KMS-11 (cell line): ENCODE measurements at regions not wholly inside any gene's neighbourhood (a gene's known extent, or its start where the extent isn't known, plus 50 kb on each side); places are given as distances from the start of the nearest gene placed in this dataset.

Experiments used
- H2AFZ ChIP-seq: fragments of 200-600 bp; sonication (generic); 2 replicates; pipeline ENCODE4 v1.6.1; 2016; ENCODE audit warnings: antibody characterized with exemption, mixed run types, low read depth
- H3K27ac ChIP-seq: fragments of 200-600 bp; sonication (generic); 2 replicates; pipeline ENCODE4 v1.6.1; 2016; ENCODE audit warnings: mild to moderate bottlenecking, mixed run types
- H3K27me3 ChIP-seq: fragments of 200-600 bp; sonication (generic); 2 replicates; pipeline ENCODE4 v1.6.1; 2017; ENCODE audit warnings: mild to moderate bottlenecking, low read depth, mixed run types, moderate library complexity; ENCODE audit not compliant: insufficient read depth
- H3K36me3 ChIP-seq: fragments of 200-600 bp; sonication (generic); 2 replicates; pipeline ENCODE4 v1.6.1; 2017; ENCODE audit warnings: mild to moderate bottlenecking, mixed run types; ENCODE audit not compliant: insufficient read depth
- H3K4me1 ChIP-seq: fragments of 200-600 bp; sonication (generic); 2 replicates; pipeline ENCODE4 v1.6.1; 2016; ENCODE audit warnings: mild to moderate bottlenecking, low read depth, mixed run types; ENCODE audit not compliant: poor library complexity, severe bottlenecking
- H3K4me2 ChIP-seq: fragments of 200-600 bp; sonication (generic); 2 replicates; pipeline ENCODE4 v1.7.0; 2016; ENCODE audit warnings: mild to moderate bottlenecking, mixed run types
- H3K4me3 ChIP-seq: fragments of 200-600 bp; sonication (generic); IDR thresholded peaks from 2 replicates; pipeline ENCODE4 v1.6.1; 2017; ENCODE audit warnings: low read depth, low read length, mixed read lengths; ENCODE audit not compliant: insufficient read depth
- H3K79me2 ChIP-seq: fragments of 200-600 bp; sonication (generic); 2 replicates; pipeline ENCODE4 v1.6.1; 2016; ENCODE audit warnings: low read depth, mixed run types; ENCODE audit not compliant: insufficient read depth
- H3K9ac ChIP-seq: fragments of 200-600 bp; sonication (generic); 2 replicates; pipeline ENCODE4 v1.6.1; 2016; ENCODE audit warnings: mild to moderate bottlenecking, mixed run types
- H4K20me1 ChIP-seq: fragments of 200-600 bp; sonication (generic); 2 replicates; pipeline ENCODE4 v1.6.1; 2016; ENCODE audit warnings: mild to moderate bottlenecking, mixed run types; ENCODE audit not compliant: insufficient read depth
- CTCF ChIP-seq: fragments of 200-600 bp; sonication (generic); conservative IDR thresholded peaks from 2 replicates; pipeline ENCODE4 v1.6.1; 2017; ENCODE audit warnings: low read depth, mild to moderate bottlenecking, antibody characterized with exemption, low read length, moderate library complexity, mixed read lengths

DNA sequence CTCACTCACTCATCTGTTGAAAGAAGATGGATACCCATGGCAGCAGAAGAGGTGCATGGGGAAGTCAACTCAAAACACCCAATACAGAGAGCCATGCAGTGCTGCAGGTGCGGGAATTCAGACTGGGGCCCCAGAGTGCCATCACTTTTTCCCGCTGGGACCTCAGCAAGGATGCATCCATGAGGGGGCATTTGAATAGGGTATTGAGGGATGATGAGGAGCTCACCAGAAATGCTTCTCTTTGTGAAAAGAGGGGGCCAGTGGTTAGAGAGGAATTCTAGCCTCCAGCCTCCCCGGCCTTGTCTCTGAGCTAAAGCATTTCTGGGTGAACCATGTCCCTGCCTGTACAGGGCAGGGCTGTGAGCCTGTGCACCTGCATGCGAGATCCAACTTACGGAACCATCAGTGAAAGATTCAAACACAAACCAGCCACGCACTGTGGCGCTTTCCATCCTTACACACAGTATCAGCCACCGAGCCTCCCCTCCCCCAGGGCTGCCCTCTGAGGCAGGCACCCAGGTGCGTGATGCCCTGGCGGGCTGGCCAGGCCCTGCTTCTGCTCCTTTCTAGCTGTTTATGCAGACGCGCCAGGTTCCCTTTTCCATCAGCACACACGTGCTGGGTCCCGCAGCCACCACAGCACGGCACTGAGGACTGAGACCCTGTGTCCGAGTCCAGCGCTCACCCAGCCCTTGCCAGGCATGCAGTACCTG, 1177.2 kb downstream of the BRD1 start:
- Histone ChIP-seq H3K4me3 (no peak overlapping the region), H3K27me3 (no peaks in the 10 kb centered on the region), H3K4me1 (no peaks in the 10 kb centered on the region), H3K27ac (no peak overlapping the region), H3K9ac (no peak overlapping the region), H2AFZ (no peak overlapping the region), H3K79me2 (no peaks in the 10 kb centered on the region), H4K20me1 (no peaks in the 10 kb centered on the region), H3K36me3 (no peaks in the 10 kb centered on the region), H3K4me2 (no peak overlapping the region)
- no peak for TF ChIP-seq CTCF

DNA sequence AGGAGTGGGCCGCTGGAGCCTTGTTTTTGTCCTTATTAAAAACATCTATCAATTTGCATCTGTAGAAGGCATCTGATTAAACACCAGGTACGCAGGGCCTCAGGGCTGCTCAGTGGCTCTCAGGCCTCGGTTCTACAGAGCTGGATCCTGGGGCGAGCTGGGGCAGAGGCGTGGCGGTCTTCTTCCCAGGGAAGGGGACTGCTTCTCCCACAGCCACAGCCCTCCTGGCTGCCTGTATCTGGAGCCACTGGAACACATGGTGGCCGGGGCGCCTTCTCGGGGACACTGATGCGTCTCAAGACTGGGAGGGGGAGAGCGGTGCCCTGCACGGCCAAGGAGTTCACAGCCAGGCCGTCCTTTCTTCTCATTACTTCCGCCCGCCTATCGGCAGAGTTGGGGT, 1178.2 kb downstream of the BRD1 start:
- Histone ChIP-seq H3K4me1 (no peaks in the 10 kb centered on the region), H3K79me2 (no peaks in the 10 kb centered on the region)

GRCh38 chr22:48649031-48649430, 1178.6 kb downstream of the BRD1 start:
- H3K27ac ChIP-seq: no peak overlapping the region
- no peak overlapping the region for H3K9ac ChIP-seq
- no peak overlapping the region for H3K4me3 ChIP-seq
- no peak overlapping the region for H2AFZ ChIP-seq
- no peak for TF ChIP-seq CTCF
- H3K36me3 ChIP-seq: no peaks in the 10 kb centered on the region
- no peaks in the 10 kb centered on the region for H4K20me1 ChIP-seq
- no peaks in the 10 kb centered on the region for H3K27me3 ChIP-seq
- H3K79me2 ChIP-seq: no peaks in the 10 kb centered on the region
- H3K4me2 ChIP-seq: no peak overlapping the region
- H3K4me1 ChIP-seq: no peaks in the 10 kb centered on the region

More for the DNA sequence above, 1178.2 kb downstream of the BRD1 start:
- Histone ChIP-seq H3K9ac (no peak overlapping the region), H3K27ac (no peak overlapping the region), H3K27me3 (no peaks in the 10 kb centered on the region), H3K36me3 (no peaks in the 10 kb centered on the region), H2AFZ (no peak overlapping the region), H3K4me2 (no peak overlapping the region), H4K20me1 (no peaks in the 10 kb centered on the region), H3K4me3 (no peak overlapping the region)
- TF ChIP-seq CTCF: no peak

DNA sequence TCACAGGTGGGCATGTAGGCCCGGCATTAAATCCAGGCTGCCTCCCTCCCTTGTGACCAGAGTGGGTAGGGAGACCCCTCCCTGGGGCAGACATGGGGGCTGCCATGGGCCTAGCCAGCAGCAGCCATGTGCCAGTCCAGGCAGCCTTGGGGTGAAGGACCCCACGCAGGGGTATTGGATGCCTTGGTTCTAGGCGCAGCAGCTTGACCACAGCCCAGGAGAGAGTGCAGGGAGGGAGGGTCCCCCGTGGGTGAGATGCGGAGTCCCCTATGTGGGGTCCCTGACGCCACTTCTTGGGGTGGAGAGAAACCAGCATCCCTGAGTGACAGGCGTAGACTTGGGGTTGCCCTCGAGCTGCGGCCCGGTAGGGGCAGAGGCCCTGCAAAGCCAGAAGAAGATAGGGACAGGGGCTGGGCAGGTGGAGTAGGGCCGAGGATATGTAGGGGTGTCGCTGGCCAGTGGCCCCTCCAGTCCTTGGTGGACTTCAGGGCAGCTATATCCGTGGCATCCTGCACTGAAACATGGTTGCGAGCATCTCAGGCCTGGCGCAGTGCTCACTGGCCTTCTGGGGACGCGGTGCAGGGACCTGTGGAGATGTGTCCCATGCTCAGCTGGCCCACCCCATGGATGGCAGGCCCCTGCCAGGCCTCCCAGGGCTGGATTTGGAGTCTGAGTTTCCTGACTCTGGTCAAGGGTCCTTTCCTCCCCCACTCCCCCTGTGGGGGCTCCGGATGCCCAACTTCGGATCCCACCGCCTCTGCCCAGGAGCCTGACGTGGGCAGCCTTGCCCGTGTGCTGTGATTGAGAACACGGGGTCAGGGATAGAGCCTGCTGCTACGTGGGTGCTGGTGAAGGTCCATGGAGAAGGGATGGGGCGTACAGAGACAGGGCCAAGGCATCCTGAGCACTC, 1179.8 kb downstream of the BRD1 start:
- no peaks in the 10 kb centered on the region for H4K20me1 ChIP-seq
- no peaks in the 10 kb centered on the region for H3K79me2 ChIP-seq
- no peak overlapping the region for H3K27ac ChIP-seq
- H2AFZ ChIP-seq: no peak overlapping the region
- no peak for TF ChIP-seq CTCF
- H3K27me3 ChIP-seq: no peaks in the 10 kb centered on the region
- H3K4me1 ChIP-seq: no peaks in the 10 kb centered on the region
- H3K36me3 ChIP-seq: no peaks in the 10 kb centered on the region
- no peak overlapping the region for H3K4me2 ChIP-seq
- no peak overlapping the region for H3K9ac ChIP-seq
- no peak overlapping the region for H3K4me3 ChIP-seq
